ENCODE measurements at regions not wholly inside any gene's neighbourhood (a gene's known extent, or its start where the extent isn't known, plus 50 kb on each side); places are given as distances from the start of the nearest gene placed in this dataset.

DNA sequence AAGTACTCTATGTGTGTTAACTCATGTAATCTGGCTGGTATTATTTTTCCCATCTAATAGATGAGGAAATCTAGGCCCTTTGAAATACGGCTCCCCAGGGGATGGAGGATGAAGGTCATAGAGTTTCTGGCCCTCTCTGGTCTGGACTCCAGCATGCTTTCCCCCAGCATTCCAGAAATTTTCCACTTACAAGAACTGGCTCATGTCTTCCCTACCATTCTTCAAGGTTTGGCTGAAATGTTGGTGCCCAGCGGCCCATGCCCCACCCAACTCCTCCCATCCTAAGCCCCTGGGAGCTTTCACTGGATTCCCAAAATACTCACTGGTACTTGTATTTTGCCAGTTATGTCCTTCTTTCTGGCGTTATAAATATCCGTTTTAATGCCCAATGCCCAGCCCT, 237.5 kb upstream of the NLRP1 start:
- TF ChIP-seq, protein P1, sequence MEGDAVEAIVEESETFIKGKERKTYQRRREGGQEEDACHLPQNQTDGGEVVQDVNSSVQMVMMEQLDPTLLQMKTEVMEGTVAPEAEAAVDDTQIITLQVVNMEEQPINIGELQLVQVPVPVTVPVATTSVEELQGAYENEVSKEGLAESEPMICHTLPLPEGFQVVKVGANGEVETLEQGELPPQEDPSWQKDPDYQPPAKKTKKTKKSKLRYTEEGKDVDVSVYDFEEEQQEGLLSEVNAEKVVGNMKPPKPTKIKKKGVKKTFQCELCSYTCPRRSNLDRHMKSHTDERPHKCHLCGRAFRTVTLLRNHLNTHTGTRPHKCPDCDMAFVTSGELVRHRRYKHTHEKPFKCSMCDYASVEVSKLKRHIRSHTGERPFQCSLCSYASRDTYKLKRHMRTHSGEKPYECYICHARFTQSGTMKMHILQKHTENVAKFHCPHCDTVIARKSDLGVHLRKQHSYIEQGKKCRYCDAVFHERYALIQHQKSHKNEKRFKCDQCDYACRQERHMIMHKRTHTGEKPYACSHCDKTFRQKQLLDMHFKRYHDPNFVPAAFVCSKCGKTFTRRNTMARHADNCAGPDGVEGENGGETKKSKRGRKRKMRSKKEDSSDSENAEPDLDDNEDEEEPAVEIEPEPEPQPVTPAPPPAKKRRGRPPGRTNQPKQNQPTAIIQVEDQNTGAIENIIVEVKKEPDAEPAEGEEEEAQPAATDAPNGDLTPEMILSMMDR (IDR thresholded peaks at IDR 0.05; ENCODE audit: low read depth, low read length), result no peak
- TF ChIP-seq POLR2A (IDR thresholded peaks at IDR 0.05; ENCODE audit: extremely low read depth, insufficient read length) (no peak), MYC (IDR thresholded peaks at IDR 0.05; ENCODE audit: low read depth, low read length) (no peak)
- TF ChIP-seq, protein P2, sequence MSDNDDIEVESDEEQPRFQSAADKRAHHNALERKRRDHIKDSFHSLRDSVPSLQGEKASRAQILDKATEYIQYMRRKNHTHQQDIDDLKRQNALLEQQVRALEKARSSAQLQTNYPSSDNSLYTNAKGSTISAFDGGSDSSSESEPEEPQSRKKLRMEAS (IDR thresholded peaks at IDR 0.05; ENCODE audit: low read depth, low read length), result no peak

Data from NB4 (cell line).